NB4 (cell line): ENCODE measurements at regions not wholly inside any gene's neighbourhood (a gene's known extent, or its start where the extent isn't known, plus 50 kb on each side); places are given as distances from the start of the nearest gene placed in this dataset.

Source experiments
- POLR2A ChIP-seq: IDR thresholded peaks from 2 replicates; pipeline ENCODE4 v1.6.1; 2011; ENCODE audit warnings: mild to moderate bottlenecking; ENCODE audit not compliant: insufficient read length; ENCODE audit errors: extremely low read depth
- TF ChIP-seq, protein P1 (sequence below): IDR thresholded peaks from one replicate; pipeline ENCODE4 v1.5.1; 2012; ENCODE audit warnings: low read depth, low read length

DNA sequence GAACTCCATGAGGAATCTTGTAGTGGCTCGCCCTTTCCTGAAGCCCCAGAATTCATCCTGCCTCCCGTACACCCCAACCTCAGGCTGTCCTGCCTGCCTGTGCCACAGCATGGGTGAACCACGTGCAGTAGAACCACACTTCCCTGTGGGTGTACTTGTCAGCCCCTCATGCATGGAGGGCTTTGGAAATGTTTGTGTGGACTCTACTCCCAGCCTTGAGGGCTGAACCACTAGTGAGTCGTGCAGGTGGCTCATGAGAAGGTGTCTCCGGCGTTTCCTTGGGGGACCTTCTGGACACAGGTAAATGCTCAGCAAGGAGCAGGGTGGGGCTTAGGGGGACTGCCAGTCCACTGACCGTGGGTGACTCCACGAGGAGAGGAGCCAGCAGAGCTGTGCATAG is 58.7 kb upstream of the ADORA2B start:
- TF ChIP-seq, protein P1, sequence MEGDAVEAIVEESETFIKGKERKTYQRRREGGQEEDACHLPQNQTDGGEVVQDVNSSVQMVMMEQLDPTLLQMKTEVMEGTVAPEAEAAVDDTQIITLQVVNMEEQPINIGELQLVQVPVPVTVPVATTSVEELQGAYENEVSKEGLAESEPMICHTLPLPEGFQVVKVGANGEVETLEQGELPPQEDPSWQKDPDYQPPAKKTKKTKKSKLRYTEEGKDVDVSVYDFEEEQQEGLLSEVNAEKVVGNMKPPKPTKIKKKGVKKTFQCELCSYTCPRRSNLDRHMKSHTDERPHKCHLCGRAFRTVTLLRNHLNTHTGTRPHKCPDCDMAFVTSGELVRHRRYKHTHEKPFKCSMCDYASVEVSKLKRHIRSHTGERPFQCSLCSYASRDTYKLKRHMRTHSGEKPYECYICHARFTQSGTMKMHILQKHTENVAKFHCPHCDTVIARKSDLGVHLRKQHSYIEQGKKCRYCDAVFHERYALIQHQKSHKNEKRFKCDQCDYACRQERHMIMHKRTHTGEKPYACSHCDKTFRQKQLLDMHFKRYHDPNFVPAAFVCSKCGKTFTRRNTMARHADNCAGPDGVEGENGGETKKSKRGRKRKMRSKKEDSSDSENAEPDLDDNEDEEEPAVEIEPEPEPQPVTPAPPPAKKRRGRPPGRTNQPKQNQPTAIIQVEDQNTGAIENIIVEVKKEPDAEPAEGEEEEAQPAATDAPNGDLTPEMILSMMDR = no peak
- no peak for TF ChIP-seq POLR2A
